ENCODE measurements at regions not wholly inside any gene's neighbourhood (a gene's known extent, or its start where the extent isn't known, plus 50 kb on each side); places are given as distances from the start of the nearest gene placed in this dataset.

GRCh38 chr5:89972901-89973300 lies 436.7 kb downstream of the CETN3 start:
- intact Hi-C loops (cut with DNase I; ENCODE audit: low total_unique reads): no loop called here
- 80 to 85% methylated on average over 1 to 3 of the region's 3 CpGs for WGBS, 2 donors (ENCODE audit: low coverage in 1 of 2)
- in situ Hi-C loops (cut with MboI; ENCODE audit: low pct_ligation_motif_present in 1 of 4, low pct_unique_long_range_greater_than_20kb in 1 of 4, low sequenced_read_pairs in 3 of 4): no loop called here

DNA sequence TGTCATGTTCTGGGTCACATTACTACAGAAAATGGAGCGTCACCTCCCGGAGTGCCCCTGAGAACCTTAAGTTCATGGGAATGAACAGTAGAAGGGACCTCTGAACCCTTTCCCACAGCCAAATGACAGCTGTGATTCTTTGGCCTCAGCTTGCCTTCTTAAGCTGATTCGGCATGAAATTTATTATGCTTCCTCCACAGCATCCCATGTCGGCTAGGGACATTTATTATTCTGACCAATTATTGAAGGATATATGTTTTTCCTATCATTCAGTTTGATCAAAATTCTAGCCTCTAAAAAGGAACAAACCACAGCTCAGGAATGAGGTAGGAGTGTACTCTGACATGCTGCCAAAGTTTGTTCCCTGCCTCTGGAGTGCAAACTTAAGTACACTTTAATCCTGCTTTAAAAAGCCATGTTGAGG lies 440.6 kb downstream of the CETN3 start:
- WGBS, 2 donors (ENCODE audit: low coverage in 1 of 2): 68 to 73% methylated on average over 2 to 4 of the region's 4 CpGs
- no peaks in the 10 kb centered on the region for H3K4me1 ChIP-seq
- DNase-seq: no peak
- in situ Hi-C loops (cut with MboI; ENCODE audit: low pct_ligation_motif_present in 1 of 4, low pct_unique_long_range_greater_than_20kb in 1 of 4, low sequenced_read_pairs in 3 of 4) (no loop called here), intact Hi-C loops (cut with DNase I; ENCODE audit: low total_unique reads) (no loop called here)
- no peaks in the 10 kb centered on the region for H3K36me3 ChIP-seq
- no peak for TF ChIP-seq EP300 (IDR thresholded peaks at IDR 0.05; ENCODE audit: low read depth)
- TF ChIP-seq POLR2AphosphoS5 (IDR thresholded peaks at IDR 0.05): no peak
- TF ChIP-seq, protein P1, sequence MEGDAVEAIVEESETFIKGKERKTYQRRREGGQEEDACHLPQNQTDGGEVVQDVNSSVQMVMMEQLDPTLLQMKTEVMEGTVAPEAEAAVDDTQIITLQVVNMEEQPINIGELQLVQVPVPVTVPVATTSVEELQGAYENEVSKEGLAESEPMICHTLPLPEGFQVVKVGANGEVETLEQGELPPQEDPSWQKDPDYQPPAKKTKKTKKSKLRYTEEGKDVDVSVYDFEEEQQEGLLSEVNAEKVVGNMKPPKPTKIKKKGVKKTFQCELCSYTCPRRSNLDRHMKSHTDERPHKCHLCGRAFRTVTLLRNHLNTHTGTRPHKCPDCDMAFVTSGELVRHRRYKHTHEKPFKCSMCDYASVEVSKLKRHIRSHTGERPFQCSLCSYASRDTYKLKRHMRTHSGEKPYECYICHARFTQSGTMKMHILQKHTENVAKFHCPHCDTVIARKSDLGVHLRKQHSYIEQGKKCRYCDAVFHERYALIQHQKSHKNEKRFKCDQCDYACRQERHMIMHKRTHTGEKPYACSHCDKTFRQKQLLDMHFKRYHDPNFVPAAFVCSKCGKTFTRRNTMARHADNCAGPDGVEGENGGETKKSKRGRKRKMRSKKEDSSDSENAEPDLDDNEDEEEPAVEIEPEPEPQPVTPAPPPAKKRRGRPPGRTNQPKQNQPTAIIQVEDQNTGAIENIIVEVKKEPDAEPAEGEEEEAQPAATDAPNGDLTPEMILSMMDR (IDR thresholded peaks at IDR 0.05): no peak
- TF ChIP-seq POLR2A (IDR thresholded peaks at IDR 0.05): no peak
- no peak overlapping the region for H3K27ac ChIP-seq
- no peak overlapping the region for H3K4me3 ChIP-seq
- no peaks in the 10 kb centered on the region for H3K27me3 ChIP-seq
- no peaks in the 10 kb centered on the region for H3K9me3 ChIP-seq

More at GRCh38 chr5:89972901-89973300, 436.7 kb downstream of the CETN3 start:
- Histone ChIP-seq H3K4me1 (no peaks in the 10 kb centered on the region), H3K27ac (no peak overlapping the region), H3K36me3 (no peaks in the 10 kb centered on the region), H3K4me3 (no peak overlapping the region), H3K27me3 (no peaks in the 10 kb centered on the region), H3K9me3 (no peaks in the 10 kb centered on the region)
- TF ChIP-seq POLR2A (IDR thresholded peaks at IDR 0.05) (no peak), POLR2AphosphoS5 (IDR thresholded peaks at IDR 0.05) (no peak), EP300 (IDR thresholded peaks at IDR 0.05; ENCODE audit: low read depth) (no peak)
- TF ChIP-seq, protein P1 (IDR thresholded peaks at IDR 0.05): no peak
- DNase-seq: no peak

DNA sequence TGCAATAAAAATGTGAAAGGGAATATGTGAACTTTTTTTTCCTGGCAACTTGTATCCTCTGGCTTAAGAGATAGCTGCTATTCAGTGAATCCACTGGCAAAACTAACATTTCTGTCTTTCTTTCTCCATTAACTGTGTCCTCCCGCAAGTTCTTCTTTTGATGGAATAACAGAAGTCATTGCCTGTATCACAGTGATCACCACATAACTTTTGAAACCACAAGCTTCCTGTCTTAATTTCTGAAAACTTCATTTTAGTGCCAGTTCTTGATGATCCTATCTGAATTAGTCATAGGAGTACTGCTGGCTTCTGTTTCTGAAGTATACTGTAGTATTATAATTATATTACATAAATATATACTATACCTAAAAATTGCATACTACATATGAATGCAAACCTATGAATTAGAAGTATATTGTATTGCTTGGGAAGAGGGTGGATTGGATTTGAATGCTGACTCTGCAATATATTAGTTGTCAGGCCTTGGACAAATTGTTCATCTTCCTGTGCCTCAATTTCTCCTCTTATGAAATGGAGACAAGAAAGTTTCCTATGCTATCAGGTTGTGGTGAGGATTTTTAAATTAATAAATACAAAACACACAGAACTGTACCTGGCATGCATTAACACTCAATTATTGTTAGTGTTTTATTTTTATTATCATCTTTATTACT lies 441.6 kb downstream of the CETN3 start:
- Histone ChIP-seq H3K4me1 (no peaks in the 10 kb centered on the region), H3K36me3 (no peaks in the 10 kb centered on the region), H3K27ac (no peak overlapping the region), H3K9me3 (no peaks in the 10 kb centered on the region), H3K27me3 (no peaks in the 10 kb centered on the region), H3K4me3 (no peak overlapping the region)
- DNase-seq: no peak
- no peak for TF ChIP-seq POLR2AphosphoS5 (IDR thresholded peaks at IDR 0.05)
- TF ChIP-seq POLR2A (IDR thresholded peaks at IDR 0.05): no peak
- in situ Hi-C loops (cut with MboI; ENCODE audit: low pct_ligation_motif_present in 1 of 4, low pct_unique_long_range_greater_than_20kb in 1 of 4, low sequenced_read_pairs in 3 of 4) (no loop called here), intact Hi-C loops (cut with DNase I; ENCODE audit: low total_unique reads) (no loop called here)
- WGBS, 2 donors (ENCODE audit: low coverage in 1 of 2): 58 to 71% methylated on average over 1 of the region's 1 CpG

DNA sequence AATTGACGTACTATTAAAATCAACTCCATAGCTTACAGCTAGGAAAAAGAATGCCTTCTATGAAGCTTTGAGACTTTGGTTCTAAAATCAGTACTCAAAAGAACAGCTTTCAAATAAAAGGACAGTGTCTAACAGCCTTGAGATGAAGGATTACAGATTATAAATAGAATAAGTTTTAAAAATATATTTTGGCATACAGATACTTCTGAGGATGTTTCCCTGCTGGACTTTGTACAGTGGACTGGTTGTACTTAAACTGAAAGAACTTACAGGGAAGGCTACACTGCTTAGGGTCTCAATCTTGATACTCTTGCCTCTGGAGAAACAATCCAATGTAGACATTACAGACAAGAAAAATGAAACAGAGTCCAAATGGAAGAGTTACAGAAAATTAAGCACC lies 452.7 kb downstream of the CETN3 start:
- Histone ChIP-seq H3K36me3 (no peaks in the 10 kb centered on the region), H3K27ac (no peak overlapping the region), H3K27me3 (no peaks in the 10 kb centered on the region), H3K9me3 (no peaks in the 10 kb centered on the region), H3K4me1 (no peaks in the 10 kb centered on the region), H3K4me3 (no peak overlapping the region)
- DNase-seq: no peak
- 75 to 76% methylated on average over 1 of the region's 1 CpG for WGBS, 2 donors (ENCODE audit: low coverage in 1 of 2)
- no peak for TF ChIP-seq EP300 (IDR thresholded peaks at IDR 0.05; ENCODE audit: low read depth)
- TF ChIP-seq, protein P1 (IDR thresholded peaks at IDR 0.05): no peak
- TF ChIP-seq POLR2AphosphoS5 (IDR thresholded peaks at IDR 0.05): no peak
- no peak for TF ChIP-seq POLR2A (IDR thresholded peaks at IDR 0.05)
- intact Hi-C loops (cut with DNase I; ENCODE audit: low total_unique reads) (no loop called here), in situ Hi-C loops (cut with MboI; ENCODE audit: low pct_ligation_motif_present in 1 of 4, low pct_unique_long_range_greater_than_20kb in 1 of 4, low sequenced_read_pairs in 3 of 4) (no loop called here)

DNA sequence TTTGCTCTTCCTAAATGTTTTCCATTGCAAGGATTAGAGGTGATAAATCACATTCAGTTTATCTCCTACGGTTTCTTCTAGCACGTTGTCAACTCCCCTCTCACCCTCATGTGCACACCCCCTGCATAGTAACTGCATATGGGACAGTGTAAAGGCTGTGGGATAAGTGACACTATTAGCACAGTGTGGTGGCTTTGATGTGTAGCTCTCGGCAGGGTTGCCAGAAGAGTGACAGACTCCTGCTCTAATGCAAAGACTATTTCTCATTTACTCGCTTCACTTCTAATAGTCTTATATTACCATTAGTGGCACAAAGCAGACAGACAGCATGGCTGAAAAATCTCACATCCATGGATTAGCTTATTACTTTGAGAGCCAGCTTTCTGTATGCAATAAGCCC lies 454.6 kb downstream of the CETN3 start:
- intact Hi-C loops (cut with DNase I; ENCODE audit: low total_unique reads): no loop called here
- Histone ChIP-seq H3K36me3 (no peaks in the 10 kb centered on the region), H3K4me3 (no peak overlapping the region), H3K27ac (no peak overlapping the region), H3K27me3 (no peaks in the 10 kb centered on the region), H3K9me3 (no peaks in the 10 kb centered on the region), H3K4me1 (no peaks in the 10 kb centered on the region)
- in situ Hi-C loops (cut with MboI; ENCODE audit: low pct_ligation_motif_present in 1 of 4, low pct_unique_long_range_greater_than_20kb in 1 of 4, low sequenced_read_pairs in 3 of 4): no loop called here
- no peak for TF ChIP-seq EP300 (IDR thresholded peaks at IDR 0.05; ENCODE audit: low read depth)
- DNase-seq: no peak
- WGBS, 2 donors (ENCODE audit: low coverage in 1 of 2): 59 to 76% methylated on average over 3 to 4 of the region's 4 CpGs
